ENCODE measurements at regions not wholly inside any gene's neighbourhood (a gene's known extent, or its start where the extent isn't known, plus 50 kb on each side); places are given as distances from the start of the nearest gene placed in this dataset.
A peak's percentile ranks its signal among the peaks of the same experiment; 100 is the strongest.

- FAIRE-seq = no peak
- no peak for TF ChIP-seq POLR2A (IDR thresholded peaks at IDR 0.05; ENCODE audit: low read depth, low read length)
Measured at GRCh38 chr17:77565166-77565565, 393.3 kb upstream of the TNRC6C start.

DNA sequence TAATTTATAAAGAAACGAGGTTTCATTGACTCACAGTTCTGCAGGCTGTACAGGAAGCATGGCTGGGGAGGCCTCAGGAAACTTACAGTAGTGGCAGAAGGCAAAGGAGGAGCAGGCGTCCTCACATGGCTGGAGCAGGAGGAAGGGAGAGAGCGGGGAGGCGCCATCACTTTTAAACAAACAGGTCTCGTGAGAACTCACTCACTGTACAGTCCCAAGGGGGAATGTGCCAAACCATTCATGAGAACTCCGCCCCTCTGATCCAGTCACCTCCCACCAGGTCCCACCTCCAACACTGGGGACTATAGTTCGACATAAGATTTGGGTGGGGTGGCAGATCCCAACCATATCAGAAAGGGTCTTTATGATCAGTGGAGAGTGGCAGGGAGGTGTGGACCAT, 392.4 kb upstream of the TNRC6C start:
- no peak for TF ChIP-seq POLR2A (IDR thresholded peaks at IDR 0.05; ENCODE audit: low read depth, low read length)
- DNase-seq (ENCODE audit: insufficient read length, low spot score) (no peak), FAIRE-seq (no peak)

More at GRCh38 chr17:77565166-77565565, 393.3 kb upstream of the TNRC6C start:
- DNase-seq (ENCODE audit: insufficient read length, low spot score) = no peak

GRCh38 chr17:77566566-77567138, 391.9 kb upstream of the TNRC6C start:
- TF ChIP-seq POLR2A (IDR thresholded peaks at IDR 0.05; ENCODE audit: low read depth, low read length) = no peak
- no peak for DNase-seq (ENCODE audit: insufficient read length, low spot score)
- no peak for FAIRE-seq

- DNase-seq (ENCODE audit: insufficient read length, low spot score) (no peak), FAIRE-seq (no peak)
- TF ChIP-seq POLR2A (IDR thresholded peaks at IDR 0.05; ENCODE audit: low read depth, low read length) = no peak
Measured at GRCh38 chr17:77568540-77568939, 390.0 kb upstream of the TNRC6C start.

DNA sequence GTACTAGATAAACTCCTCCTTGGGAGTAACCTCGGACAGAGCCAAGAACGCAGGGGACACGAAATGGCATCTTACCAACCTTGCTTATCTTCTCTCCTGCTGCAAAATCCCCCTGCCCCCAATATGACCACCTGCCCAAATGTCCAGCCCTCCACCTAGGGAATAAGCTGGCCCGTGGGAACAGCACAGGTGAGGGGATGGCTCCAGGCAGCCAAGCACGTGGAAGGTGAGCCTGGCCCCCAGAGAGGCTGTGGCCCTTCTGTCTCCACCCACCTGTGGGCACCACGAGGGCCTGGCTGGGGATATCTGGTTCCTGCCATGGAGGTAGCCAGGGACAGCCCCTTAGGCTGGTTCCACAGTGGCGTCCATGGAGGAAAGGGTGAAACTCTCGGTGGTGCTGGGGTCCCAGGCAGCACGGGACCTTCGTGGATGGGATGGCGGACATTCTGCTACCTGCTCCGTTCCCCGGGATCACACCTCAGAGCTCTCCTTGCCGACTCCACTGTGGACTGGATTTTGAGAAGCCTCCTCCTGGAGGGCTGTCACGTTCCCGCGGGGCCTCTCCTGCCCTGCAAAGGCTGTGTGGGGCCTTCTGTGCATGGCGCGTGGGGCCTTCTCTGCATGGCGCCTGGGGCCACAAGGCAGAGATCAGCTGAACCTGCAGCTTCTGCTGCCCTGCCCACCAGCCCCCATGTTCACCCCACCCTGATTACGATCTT, 388.5 kb upstream of the TNRC6C start:
- TF ChIP-seq POLR2A (IDR thresholded peaks at IDR 0.05; ENCODE audit: low read depth, low read length) = no peak
- no peak for DNase-seq (ENCODE audit: insufficient read length, low spot score)
- no peak for FAIRE-seq

DNA sequence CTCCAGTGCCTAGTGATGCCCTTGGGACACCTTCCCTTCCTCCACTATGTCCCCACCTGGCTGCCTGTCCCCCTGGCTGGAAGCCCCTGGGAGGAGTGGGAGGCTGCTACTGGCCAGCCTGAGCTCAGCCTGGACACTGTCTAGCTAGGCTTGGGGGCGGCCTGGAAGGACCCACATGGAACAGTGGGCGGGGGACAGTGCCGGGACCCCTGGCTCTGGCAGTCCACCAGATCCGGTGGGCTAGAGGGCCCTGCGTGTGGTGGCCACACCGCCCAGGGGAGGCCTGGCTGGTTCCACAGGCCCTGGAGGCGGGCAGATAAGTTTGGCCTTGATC, 388.0 kb upstream of the TNRC6C start:
- no peak for FAIRE-seq
- TF ChIP-seq POLR2A (IDR thresholded peaks at IDR 0.05; ENCODE audit: low read depth, low read length) = no peak
- DNase-seq (ENCODE audit: insufficient read length, low spot score) = no peak

GRCh38 chr17:77571155-77571981, 387.1 kb upstream of the TNRC6C start:
- no peak for TF ChIP-seq POLR2A (IDR thresholded peaks at IDR 0.05; ENCODE audit: low read depth, low read length)
- DNase-seq (ENCODE audit: insufficient read length, low spot score) (no peak), FAIRE-seq (no peak)

DNA sequence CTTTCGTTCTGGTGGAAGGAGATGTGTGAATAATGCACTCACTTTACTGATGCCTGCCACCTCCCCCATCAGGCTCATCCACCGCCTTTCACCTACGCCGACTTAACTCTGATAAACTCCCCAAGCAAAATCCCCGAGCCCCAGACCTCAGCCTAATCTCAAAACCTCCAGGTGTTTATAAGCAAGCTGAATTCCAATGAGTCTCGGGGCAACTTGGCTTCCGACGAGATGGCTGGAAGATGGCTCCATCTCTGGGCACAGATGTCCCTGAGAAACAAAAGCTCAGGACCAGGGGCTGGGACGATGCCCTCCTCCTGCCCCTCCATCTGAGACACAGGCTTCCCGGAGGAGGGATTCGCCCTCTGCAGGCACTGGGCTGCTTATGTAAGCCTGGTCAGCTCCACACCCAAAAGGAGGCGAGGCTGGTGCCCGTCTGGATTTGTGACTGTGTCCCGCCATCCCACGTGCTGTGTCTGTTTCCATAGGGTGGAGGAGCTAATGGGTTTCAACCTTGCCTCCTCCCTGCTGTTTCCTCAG, 386.4 kb upstream of the TNRC6C start:
- TF ChIP-seq POLR2A (IDR thresholded peaks at IDR 0.05; ENCODE audit: low read depth, low read length) = no peak
- DNase-seq (ENCODE audit: insufficient read length, low spot score) (no peak), FAIRE-seq (no peak)

- TF ChIP-seq POLR2A (IDR thresholded peaks at IDR 0.05; ENCODE audit: low read depth, low read length) = no peak
- no peak for DNase-seq (ENCODE audit: insufficient read length, low spot score)
- no peak for FAIRE-seq
Measured at GRCh38 chr17:77572851-77573250, 385.7 kb upstream of the TNRC6C start.

GRCh38 chr17:77577491-77577890, 381.0 kb upstream of the TNRC6C start:
- FAIRE-seq = no peak
- TF ChIP-seq POLR2A (IDR thresholded peaks at IDR 0.05; ENCODE audit: low read depth, low read length) = no peak
- no peak for DNase-seq (ENCODE audit: insufficient read length, low spot score)

- no peak for DNase-seq (ENCODE audit: insufficient read length, low spot score)
- TF ChIP-seq POLR2A (IDR thresholded peaks at IDR 0.05; ENCODE audit: low read depth, low read length) = no peak
- FAIRE-seq = no peak
Measured at GRCh38 chr17:77579131-77579530, 379.4 kb upstream of the TNRC6C start.

GRCh38 chr17:77579682-77580081, 378.8 kb upstream of the TNRC6C start:
- FAIRE-seq (no peak), DNase-seq (ENCODE audit: insufficient read length, low spot score) (no peak)
- no peak for TF ChIP-seq POLR2A (IDR thresholded peaks at IDR 0.05; ENCODE audit: low read depth, low read length)

DNA sequence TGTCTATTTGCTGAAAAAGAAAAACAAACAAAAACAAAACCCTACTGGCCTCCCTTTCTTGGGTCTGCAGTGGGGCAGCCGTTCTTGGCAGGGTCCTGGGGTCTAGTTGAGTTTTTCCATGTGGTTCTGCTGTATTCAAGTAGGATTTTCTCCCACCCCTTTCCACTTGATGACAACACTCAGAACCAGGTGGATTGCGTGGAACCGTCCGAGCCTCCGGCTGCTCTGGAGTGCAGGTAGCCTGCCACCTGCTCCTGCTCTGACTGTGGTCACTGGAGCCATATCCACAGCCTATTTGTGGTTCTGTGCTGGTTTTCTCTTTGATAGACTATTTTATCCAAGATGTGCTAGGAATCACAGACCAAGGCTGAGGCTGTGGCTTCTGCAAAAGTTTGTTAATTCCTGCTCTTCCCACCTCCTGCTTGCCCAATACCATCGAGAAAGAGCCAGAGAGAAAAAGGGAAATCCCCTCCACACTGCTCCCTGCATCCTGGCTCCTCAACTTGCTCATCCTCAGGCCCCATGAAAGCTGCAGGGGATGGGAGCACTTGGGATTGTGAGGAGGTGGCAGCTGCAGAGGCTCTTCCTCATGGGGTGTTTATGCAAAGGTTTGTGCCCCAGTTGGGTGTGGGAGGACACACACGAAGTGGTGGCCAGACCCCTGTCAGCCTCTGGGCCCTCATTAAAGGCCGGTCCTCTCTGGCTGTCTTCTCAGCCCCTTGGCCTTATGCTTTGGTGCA, 377.8 kb upstream of the TNRC6C start:
- no peak for FAIRE-seq
- DNase-seq (ENCODE audit: insufficient read length, low spot score) = no peak
- no peak for TF ChIP-seq POLR2A (IDR thresholded peaks at IDR 0.05; ENCODE audit: low read depth, low read length)

- TF ChIP-seq POLR2A (IDR thresholded peaks at IDR 0.05; ENCODE audit: low read depth, low read length) = no peak
- FAIRE-seq (peak; percentile 11), DNase-seq (ENCODE audit: insufficient read length, low spot score) (no peak)
Measured at GRCh38 chr17:77581480-77581879, 377.0 kb upstream of the TNRC6C start.
